NT2/D1 (cell line): ENCODE measurements at regions not wholly inside any gene's neighbourhood (a gene's known extent, or its start where the extent isn't known, plus 50 kb on each side); places are given as distances from the start of the nearest gene placed in this dataset.

Experiments
- YY1 ChIP-seq: IDR thresholded peaks from 2 replicates; pipeline ENCODE4 v1.6.1; 2011; ENCODE audit not compliant: insufficient read length, insufficient read depth
- ZNF274 ChIP-seq: IDR thresholded peaks from 2 replicates; pipeline ENCODE4 v1.6.1; 2011; ENCODE audit warnings: mild to moderate bottlenecking, low read depth, low read length

- no peak for TF ChIP-seq YY1
- TF ChIP-seq ZNF274, result no peak
These were observed 258.2 kb downstream of the IKZF2 start for GRCh38 chr2:212893216-212893615.
